Upper lobe of right lung (tissue), 1 donor: ENCODE measurements at regions not wholly inside any gene's neighbourhood (a gene's known extent, or its start where the extent isn't known, plus 50 kb on each side); places are given as distances from the start of the nearest gene placed in this dataset.
"Not testable (repeated sequence)": the region's sequence is repeated elsewhere in the genome, so short reads cannot be mapped to it uniquely, and the experiment has no call there.

Source experiments
- ATAC-seq: fragments of 200-7000 bp; cut with Tn5 transposase; one replicate; pipeline ENCODE4 v1.9.1; 2020; ENCODE audit warnings: mild to moderate bottlenecking, moderate library complexity
- DNase-seq: peaks from one replicate; pipeline ENCODE4 v3.0.0-alpha.2; 2020
- H3K27ac ChIP-seq: fragments of 200-600 bp; one replicate; pipeline ENCODE4 v1.8.0; 2022
- H3K27me3 ChIP-seq: fragments of 200-600 bp; one replicate; pipeline ENCODE4 v1.8.0; 2022; ENCODE audit warnings: mild to moderate bottlenecking
- H3K36me3 ChIP-seq: fragments of 200-600 bp; one replicate; pipeline ENCODE4 v1.8.0; 2022
- H3K4me1 ChIP-seq: fragments of 200-600 bp; one replicate; pipeline ENCODE4 v1.8.0; 2022
- H3K4me3 ChIP-seq: fragments of 200-600 bp; one replicate; pipeline ENCODE4 v1.8.0; 2022; ENCODE audit warnings: mild to moderate bottlenecking
- H3K9me3 ChIP-seq: fragments of 200-600 bp; one replicate; pipeline ENCODE4 v1.8.0; 2022
- CTCF ChIP-seq: fragments of 200-600 bp; IDR thresholded peaks from one replicate; pipeline ENCODE4 v1.8.0; 2022; ENCODE audit warnings: antibody characterized with exemption
- intact Hi-C: fragments of 100-400 bp; cut with DNase I; formaldehyde crosslinking; loops from one replicate; pipeline ENCODE4 v1.11.0; 2022
- donor health status: DM: no; HTN: yes; CAD: no; lungs with severe emphysema.

GRCh38 chr6:131336596-131336995 is 201.3 kb downstream of the AKAP7 start:
- no peak overlapping the region for H3K4me3 ChIP-seq
- TF ChIP-seq CTCF: no peak
- no peaks in the 10 kb centered on the region for H3K27me3 ChIP-seq
- ATAC-seq (no peak), DNase-seq (no peak)
- no peaks in the 10 kb centered on the region for H3K9me3 ChIP-seq
- no peaks in the 10 kb centered on the region for H3K36me3 ChIP-seq
- peaks cover 2% of the 10 kb centered on the region for H3K4me1 ChIP-seq
- intact Hi-C loops: no loop called here
- no peak overlapping the region for H3K27ac ChIP-seq

- H3K4me3 ChIP-seq, ATAC-seq, H3K27me3 ChIP-seq, H3K27ac ChIP-seq, H3K36me3 ChIP-seq, H3K4me1 ChIP-seq, DNase-seq, H3K9me3 ChIP-seq, intact Hi-C loops: not testable (repeated sequence)
Measured at GRCh38 chr6:131346896-131347295, 211.6 kb downstream of the AKAP7 start.

- no peak for ATAC-seq
- Histone ChIP-seq H3K9me3 (no peaks in the 10 kb centered on the region), H3K4me1 (no peaks in the 10 kb centered on the region), H3K27ac (no peak overlapping the region), H3K27me3 (no peaks in the 10 kb centered on the region), H3K36me3 (no peaks in the 10 kb centered on the region), H3K4me3 (no peak overlapping the region)
- DNase-seq: no peak
- TF ChIP-seq CTCF: no peak
- intact Hi-C loops: no loop called here
Measured at GRCh38 chr6:131348572-131348971, 213.3 kb downstream of the AKAP7 start.

GRCh38 chr6:131349199-131349598 is 213.9 kb downstream of the AKAP7 start:
- H3K27me3 ChIP-seq: no peaks in the 10 kb centered on the region
- intact Hi-C loops: no loop called here
- no peak overlapping the region for H3K27ac ChIP-seq
- H3K36me3 ChIP-seq: no peaks in the 10 kb centered on the region
- ATAC-seq (no peak), DNase-seq (no peak)
- H3K4me3 ChIP-seq: no peak overlapping the region
- no peaks in the 10 kb centered on the region for H3K4me1 ChIP-seq
- no peaks in the 10 kb centered on the region for H3K9me3 ChIP-seq
- TF ChIP-seq CTCF: no peak

GRCh38 chr6:131353106-131353505 is 217.8 kb downstream of the AKAP7 start:
- H3K36me3 ChIP-seq: no peaks in the 10 kb centered on the region
- DNase-seq (no peak), ATAC-seq (no peak)
- no peaks in the 10 kb centered on the region for H3K27me3 ChIP-seq
- no peak overlapping the region for H3K4me3 ChIP-seq
- intact Hi-C loops: no loop called here
- no peaks in the 10 kb centered on the region for H3K4me1 ChIP-seq
- no peaks in the 10 kb centered on the region for H3K9me3 ChIP-seq
- TF ChIP-seq CTCF: no peak
- H3K27ac ChIP-seq: no peak overlapping the region

GRCh38 chr6:131353876-131354275 is 218.6 kb downstream of the AKAP7 start:
- intact Hi-C loops: no loop called here
- Histone ChIP-seq H3K4me1 (no peaks in the 10 kb centered on the region), H3K27ac (no peak overlapping the region), H3K27me3 (no peaks in the 10 kb centered on the region), H3K4me3 (no peak overlapping the region), H3K36me3 (no peaks in the 10 kb centered on the region), H3K9me3 (no peaks in the 10 kb centered on the region)
- no peak for DNase-seq
- no peak for ATAC-seq
- no peak for TF ChIP-seq CTCF
